Large intestine (tissue), 3 donors: ENCODE measurements at regions not wholly inside any gene's neighbourhood (a gene's known extent, or its start where the extent isn't known, plus 50 kb on each side); places are given as distances from the start of the nearest gene placed in this dataset.
"Not testable (repeated sequence)": the region's sequence is repeated elsewhere in the genome, so short reads cannot be mapped to it uniquely, and the experiment has no call there.

Experiments used
- DNase-seq, 2 donors: peaks; one replicate each; pipeline versions ENCODE4 v3.0.0 to v3.0.0-alpha.2; 2013
- H3K27ac ChIP-seq: one replicate; pipeline ENCODE4 v1.5.1; 2013; ENCODE audit warnings: low read length
- H3K27me3 ChIP-seq: 2 replicates; pipeline ENCODE4 v1.6.1; 2013; ENCODE audit warnings: low read length; ENCODE audit not compliant: control insufficient read depth, insufficient read depth
- H3K36me3 ChIP-seq: 2 replicates; pipeline ENCODE4 v1.6.1; 2013; ENCODE audit warnings: low read length; ENCODE audit not compliant: control insufficient read depth, insufficient read depth
- H3K4me1 ChIP-seq: one replicate; pipeline ENCODE4 v1.6.1; 2013; ENCODE audit warnings: low read length; ENCODE audit not compliant: control insufficient read depth, insufficient read depth
- H3K4me3 ChIP-seq: one replicate; pipeline ENCODE4 v1.5.1; 2013; ENCODE audit warnings: low read length
- H3K9me3 ChIP-seq: one replicate; pipeline ENCODE4 v1.6.1; 2013; ENCODE audit warnings: mild to moderate bottlenecking, low read depth, low read length, moderate library complexity; ENCODE audit not compliant: control insufficient read depth
- WGBS: methylation state at CpG from one replicate; pipeline ENCODE4 v1.1.5; 2013; ENCODE audit warnings: low lambda C conversion rate; ENCODE audit not compliant: insufficient coverage; 5-methylcytosine and 5-hydroxymethylcytosine counted together

DNA sequence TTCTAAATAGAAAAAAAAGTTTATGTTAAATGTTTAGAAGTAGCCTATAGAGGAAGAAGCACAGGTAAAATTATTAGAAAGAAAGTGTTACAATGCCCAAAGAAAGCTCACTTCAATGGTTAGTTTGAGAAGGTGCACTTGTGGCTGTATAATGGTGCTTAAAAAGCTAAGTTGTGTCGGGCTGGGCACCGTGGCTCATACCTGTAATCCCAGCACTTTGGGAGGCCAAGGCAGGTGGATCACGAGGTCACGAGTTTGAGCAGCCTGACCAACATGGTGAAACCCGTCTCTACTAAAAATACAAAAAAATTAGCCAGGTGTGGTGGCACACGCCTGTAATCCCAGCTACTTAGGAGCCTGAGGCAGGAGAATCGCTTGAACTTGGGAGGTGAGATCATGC is 355.7 kb upstream of the ANKRD30A start:
- WGBS, result no CpG with 5 or more reads among the region's 7 CpGs
- H3K27ac ChIP-seq, H3K27me3 ChIP-seq, H3K36me3 ChIP-seq, H3K9me3 ChIP-seq, DNase-seq, H3K4me1 ChIP-seq, H3K4me3 ChIP-seq: not testable (repeated sequence)

DNA sequence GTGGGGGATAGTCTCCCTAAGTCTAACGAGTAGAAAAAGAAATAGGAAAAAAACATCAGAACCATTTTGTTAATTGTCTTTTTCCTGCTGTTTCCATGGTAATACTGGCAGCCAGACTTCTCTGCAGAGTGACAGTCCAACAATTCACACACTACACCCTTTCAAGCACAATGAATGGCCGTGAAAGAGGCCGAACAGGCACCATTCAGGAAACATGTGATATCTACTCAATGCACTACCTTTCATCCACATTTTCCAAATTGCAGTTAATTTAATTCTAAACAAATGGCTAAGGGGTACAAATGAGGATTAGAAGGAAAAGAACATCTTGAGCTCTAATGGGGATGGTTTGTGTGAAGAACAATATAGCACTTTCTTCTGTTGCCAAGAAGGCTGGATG is 358.5 kb upstream of the ANKRD30A start:
- WGBS, result no CpG with 5 or more reads among the region's 3 CpGs
- H3K27ac ChIP-seq, result no peak overlapping the region
- H3K27me3 ChIP-seq, result no peaks in the 10 kb centered on the region
- no peaks in the 10 kb centered on the region for H3K4me1 ChIP-seq
- no peaks in the 10 kb centered on the region for H3K9me3 ChIP-seq
- no peaks in the 10 kb centered on the region for H3K36me3 ChIP-seq
- no peak overlapping the region for H3K4me3 ChIP-seq
- peak in 1 of 2 donors; percentile 9 for DNase-seq

DNA sequence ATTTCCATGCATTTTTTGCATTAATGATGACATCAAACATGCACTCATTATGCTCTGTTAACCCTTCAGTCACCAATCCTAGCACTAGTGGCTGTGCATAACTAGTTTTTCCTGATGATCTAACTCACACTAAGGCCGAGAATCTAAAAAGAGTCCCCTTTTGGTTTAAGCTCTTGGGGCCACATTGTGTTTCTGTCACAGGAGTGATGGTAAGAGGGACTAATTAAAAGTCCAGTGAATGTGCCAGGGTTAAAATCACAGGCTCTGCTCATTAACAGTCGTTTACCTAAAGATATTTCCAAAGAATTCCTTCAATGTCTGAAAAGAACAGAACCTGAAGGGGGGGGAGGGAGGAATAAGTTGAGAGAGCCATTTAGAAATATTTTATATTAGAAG is 359.0 kb upstream of the ANKRD30A start:
- Histone ChIP-seq H3K9me3 (no peaks in the 10 kb centered on the region), H3K36me3 (no peaks in the 10 kb centered on the region), H3K27me3 (no peaks in the 10 kb centered on the region), H3K4me3 (no peak overlapping the region), H3K27ac (no peak overlapping the region), H3K4me1 (no peaks in the 10 kb centered on the region)
- no CpG with 5 or more reads among the region's 2 CpGs for WGBS
- no peak for DNase-seq

DNA sequence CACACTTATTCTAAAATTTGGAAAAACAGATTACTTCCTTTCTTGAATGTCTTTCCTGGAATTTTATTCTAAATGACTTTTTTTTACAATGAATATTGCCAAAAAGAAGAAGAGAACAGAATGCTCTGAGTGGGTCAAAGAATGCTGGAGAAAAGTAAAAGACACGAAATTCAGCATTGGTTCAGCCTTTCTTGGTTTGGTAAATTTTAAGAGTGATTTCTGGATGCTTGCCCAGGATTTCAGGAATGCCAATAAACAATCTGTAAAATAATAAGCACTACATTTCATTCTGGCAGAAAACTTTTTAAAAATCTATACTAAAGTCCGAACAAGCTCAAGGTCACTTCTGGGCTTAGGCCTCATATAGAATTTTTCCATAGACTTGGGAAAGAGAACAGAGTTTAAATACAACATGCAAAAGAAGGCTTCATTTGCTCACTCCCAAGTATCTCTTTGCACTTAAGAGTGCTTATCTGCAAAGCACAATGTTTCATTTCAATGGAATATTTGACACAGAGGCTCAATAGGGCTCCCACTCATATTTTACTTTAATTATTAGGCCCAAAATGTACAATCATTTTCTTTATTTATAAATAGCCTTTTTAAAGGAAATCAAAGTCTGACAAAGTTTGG is 359.5 kb upstream of the ANKRD30A start:
- Histone ChIP-seq H3K27me3 (no peaks in the 10 kb centered on the region), H3K27ac (no peak overlapping the region), H3K4me1 (no peaks in the 10 kb centered on the region), H3K9me3 (no peaks in the 10 kb centered on the region), H3K4me3 (no peak overlapping the region), H3K36me3 (no peaks in the 10 kb centered on the region)
- DNase-seq, result no peak
- WGBS, result 67% methylated on average over 1 of the region's 2 CpGs

DNA sequence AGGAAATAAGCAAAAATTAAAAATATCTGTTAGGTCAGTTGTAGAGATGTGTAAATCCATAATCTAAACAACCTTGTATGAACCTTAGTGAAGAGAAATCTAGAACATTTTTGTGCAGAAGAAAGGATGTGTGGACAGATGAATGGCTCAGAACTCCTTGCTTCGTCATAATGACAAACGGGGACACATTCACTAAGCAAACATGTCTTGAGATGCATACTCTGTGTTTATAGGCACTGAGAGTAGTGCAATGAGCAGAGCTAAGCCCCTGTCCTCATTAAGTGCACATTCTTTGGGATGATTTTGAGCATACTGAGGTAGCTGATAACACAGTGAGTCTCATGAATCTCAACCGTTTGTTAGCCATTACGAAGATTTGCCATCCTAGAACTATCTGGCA is 360.6 kb upstream of the ANKRD30A start:
- Histone ChIP-seq H3K27ac (no peak overlapping the region), H3K9me3 (no peaks in the 10 kb centered on the region), H3K27me3 (no peaks in the 10 kb centered on the region), H3K36me3 (no peaks in the 10 kb centered on the region), H3K4me1 (no peaks in the 10 kb centered on the region), H3K4me3 (no peak overlapping the region)
- no peak for DNase-seq
- WGBS, result no CpG with 5 or more reads among the region's 4 CpGs

DNA sequence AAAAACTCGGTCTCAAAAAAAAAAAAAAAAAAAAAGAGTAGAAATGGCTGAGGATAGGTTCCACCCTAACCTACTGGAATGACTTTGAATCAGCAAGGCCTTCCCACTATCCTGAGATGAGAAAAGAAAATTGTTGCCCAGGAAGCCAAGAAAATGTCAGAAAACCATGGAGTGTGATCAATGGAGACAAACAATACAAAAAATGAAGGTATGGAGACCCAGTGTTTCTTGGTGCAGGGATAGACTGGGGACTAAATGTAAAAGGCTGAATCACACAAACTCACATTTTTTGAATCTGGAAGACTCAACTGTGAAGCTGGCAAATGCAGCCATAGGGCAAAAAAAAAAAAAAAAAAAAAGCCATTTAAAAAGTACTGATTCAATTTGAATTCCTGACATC is 364.3 kb upstream of the ANKRD30A start:
- Histone ChIP-seq H3K4me3 (no peak overlapping the region), H3K9me3 (no peaks in the 10 kb centered on the region), H3K4me1 (no peaks in the 10 kb centered on the region), H3K27ac (no peak overlapping the region), H3K27me3 (no peaks in the 10 kb centered on the region), H3K36me3 (no peaks in the 10 kb centered on the region)
- DNase-seq, result no peak
- WGBS, result no CpG with 5 or more reads among the region's 1 CpG

DNA sequence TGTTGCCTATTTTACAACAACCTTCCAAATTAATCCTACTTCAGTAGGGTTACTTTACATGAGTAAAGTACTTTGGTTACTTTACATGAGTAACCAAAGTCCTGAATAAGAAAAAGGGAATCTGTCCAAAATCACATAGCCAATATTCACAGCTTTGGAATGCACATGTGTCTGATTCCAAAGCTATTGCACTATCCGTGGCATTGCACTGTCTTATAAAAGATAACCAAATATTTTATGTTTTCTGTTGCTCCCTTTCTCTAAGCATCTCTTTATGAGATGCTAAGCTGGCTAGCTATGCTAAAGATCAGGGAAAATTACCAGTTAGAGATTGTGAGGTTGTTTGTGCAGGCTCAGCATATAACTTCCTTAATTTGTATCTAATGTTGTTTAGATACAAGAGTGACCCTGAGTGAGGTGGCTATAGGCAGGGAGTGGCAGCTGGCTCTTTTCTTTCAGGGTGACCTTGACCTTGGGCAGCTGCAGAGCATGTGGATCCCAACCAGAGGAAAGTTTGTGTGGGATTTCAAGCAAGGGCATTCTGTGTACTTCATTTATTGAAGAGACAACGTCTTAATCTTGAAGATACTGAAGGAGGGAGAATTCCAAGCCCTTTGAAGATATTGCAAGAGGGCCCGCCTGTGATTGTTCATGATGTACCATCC is 366.1 kb upstream of the ANKRD30A start:
- no peak for DNase-seq

DNA sequence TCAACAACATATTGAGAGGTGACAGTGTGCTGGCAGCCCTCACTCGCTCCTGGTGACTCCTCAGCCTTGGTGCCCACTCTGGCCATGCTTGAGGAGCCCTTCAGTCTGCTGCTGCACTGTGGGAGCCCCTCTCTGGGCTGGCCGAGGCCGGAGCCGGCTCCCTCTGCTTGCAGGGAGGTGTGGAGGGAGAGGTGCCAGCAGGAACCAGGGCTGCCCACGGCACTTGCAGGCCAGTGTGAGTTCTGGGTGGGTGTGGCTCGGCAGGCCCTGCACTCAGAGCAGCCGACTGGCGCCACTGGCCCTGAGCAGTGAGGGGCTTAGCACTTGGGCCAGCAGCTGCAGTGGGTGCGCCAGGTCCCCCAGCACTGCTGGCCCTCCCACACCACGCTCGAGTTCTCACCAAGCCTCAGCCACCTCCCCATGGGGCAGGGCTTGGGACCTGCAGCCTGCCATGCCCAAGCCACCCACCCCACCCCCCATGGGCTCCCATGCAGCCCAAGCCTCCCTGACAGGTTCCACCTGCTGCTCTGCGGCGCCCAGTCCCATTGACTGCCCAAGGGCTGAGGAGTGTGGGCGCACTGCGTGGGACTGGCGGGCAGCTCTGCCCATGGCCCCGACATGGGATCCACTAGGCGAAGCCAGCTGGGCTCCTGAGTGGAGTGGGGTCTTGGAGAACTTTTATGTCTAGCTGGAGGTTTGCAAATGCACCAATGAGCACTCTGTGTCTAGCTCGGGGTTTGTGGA is 377.1 kb upstream of the ANKRD30A start:
- Histone ChIP-seq H3K9me3 (peaks cover 10% of the 10 kb centered on the region), H3K4me3 (no peak overlapping the region), H3K27ac (no peak overlapping the region), H3K36me3 (no peaks in the 10 kb centered on the region), H3K4me1 (no peaks in the 10 kb centered on the region), H3K27me3 (no peaks in the 10 kb centered on the region)
- WGBS, result no CpG with 5 or more reads among the region's 19 CpGs
- no peak for DNase-seq

More for the DNA sequence above, 366.1 kb upstream of the ANKRD30A start:
- H3K27me3 ChIP-seq, result no peaks in the 10 kb centered on the region
- WGBS, result no CpG with 5 or more reads among the region's 3 CpGs
- H3K36me3 ChIP-seq, result no peaks in the 10 kb centered on the region
- H3K4me3 ChIP-seq, result no peak overlapping the region
- H3K27ac ChIP-seq, result no peak overlapping the region
- H3K4me1 ChIP-seq, result no peaks in the 10 kb centered on the region
- H3K9me3 ChIP-seq, result no peaks in the 10 kb centered on the region

DNA sequence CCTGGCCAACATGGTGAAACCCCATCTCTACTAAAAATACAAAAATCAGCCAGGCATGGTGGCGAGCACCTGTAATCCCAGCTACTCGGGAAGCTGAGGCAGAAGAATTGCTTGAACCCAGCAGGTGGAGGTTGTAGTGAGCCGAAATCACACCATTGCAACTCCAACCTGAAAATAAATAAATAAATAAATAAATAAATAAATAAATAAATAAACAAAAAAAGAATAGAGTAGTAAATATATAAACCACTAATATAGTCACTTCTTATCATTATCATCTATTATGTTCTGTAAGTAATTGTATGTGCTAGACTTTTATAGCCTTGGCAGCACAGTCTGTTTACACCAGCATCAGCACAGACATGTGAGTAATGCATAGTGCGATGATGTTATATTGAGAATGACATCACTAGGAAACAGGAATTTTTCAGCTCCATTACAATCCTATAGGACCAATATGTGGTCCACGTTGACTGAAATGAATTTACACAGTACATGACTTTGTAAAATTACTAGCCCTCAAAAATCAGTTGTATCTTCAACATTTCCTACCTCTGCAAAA is 385.4 kb upstream of the ANKRD30A start:
- 100% methylated on average over 1 of the region's 5 CpGs for WGBS
- H3K9me3 ChIP-seq, result peaks cover 4% of the 10 kb centered on the region
- no peaks in the 10 kb centered on the region for H3K4me1 ChIP-seq
- H3K27me3 ChIP-seq, result no peaks in the 10 kb centered on the region
- H3K4me3 ChIP-seq, result no peak overlapping the region
- DNase-seq, result no peak
- no peak overlapping the region for H3K27ac ChIP-seq
- no peaks in the 10 kb centered on the region for H3K36me3 ChIP-seq

DNA sequence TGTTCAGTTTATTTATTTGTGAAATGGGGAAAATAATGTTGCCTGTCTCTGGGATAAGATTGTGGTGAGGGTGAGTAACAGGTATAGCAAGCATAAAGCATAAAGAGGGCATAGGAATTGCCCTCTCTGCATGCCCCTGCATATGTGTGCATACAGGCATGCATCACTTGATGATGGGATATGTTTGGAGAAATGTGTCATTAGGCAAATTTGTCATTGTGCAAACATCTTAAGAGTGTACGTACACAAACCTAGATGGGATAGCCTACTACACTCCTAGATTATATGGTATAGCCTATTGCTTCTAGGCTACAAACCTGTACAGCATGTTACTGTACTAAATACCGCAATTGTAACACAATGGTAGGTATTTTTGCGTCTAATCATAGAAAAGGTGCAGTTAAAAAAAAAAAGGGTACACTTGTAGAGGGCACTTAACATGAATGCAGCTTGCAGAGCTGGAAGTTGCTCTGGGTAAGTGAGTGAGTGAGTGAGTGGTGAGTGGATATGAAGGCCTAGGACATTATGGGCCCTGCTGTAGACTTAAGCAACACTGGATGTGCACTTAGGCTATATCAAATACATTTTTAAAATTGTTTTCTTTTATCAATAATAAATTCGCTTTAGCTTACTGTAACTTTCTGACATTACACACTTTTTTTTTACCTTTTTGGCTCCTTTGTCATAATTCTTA is 386.5 kb upstream of the ANKRD30A start:
- Histone ChIP-seq H3K27ac (no peak overlapping the region), H3K36me3 (no peaks in the 10 kb centered on the region), H3K9me3 (peaks cover 9% of the 10 kb centered on the region), H3K4me3 (no peak overlapping the region), H3K4me1 (no peaks in the 10 kb centered on the region), H3K27me3 (no peaks in the 10 kb centered on the region)
- DNase-seq, result no peak
- 84% methylated on average over 2 of the region's 4 CpGs for WGBS
